ENCODE measurements at regions not wholly inside any gene's neighbourhood (a gene's known extent, or its start where the extent isn't known, plus 50 kb on each side); places are given as distances from the start of the nearest gene placed in this dataset.
A peak's percentile ranks its signal among the peaks of the same experiment; 100 is the strongest.

- TF ChIP-seq CEBPG (CRISPR knock-in tag; IDR thresholded peaks at IDR 0.05) (no peak; the same call in 1 of the 2 replicates), CEBPG (tag; conservative IDR thresholded peaks at IDR 0.05 in 1 of 2, IDR thresholded peaks at IDR 0.05 in 1 of 2) (0 out of 4 replicates have a peak, but pooled peaks of 1 of the 2 experiments have one; percentile 20), ZBTB17 (CRISPR knock-in tag; IDR thresholded peaks at IDR 0.05) (0 out of 2 replicates have a peak, but pooled peaks have one; percentile 8), CREB1 (IDR thresholded peaks at IDR 0.05) (no peak), CREB1 (CRISPR knock-in tag; IDR thresholded peaks at IDR 0.05) (0 out of 2 replicates have a peak, but pooled peaks have one; percentile 15), NFRKB (IDR thresholded peaks at IDR 0.05; ENCODE audit: low read depth) (peak; percentile 48; the same call in 1 of the 2 replicates), FOXP4 (CRISPR knock-in tag; IDR thresholded peaks at IDR 0.05; ENCODE audit: borderline replicate concordance) (no peak), NFE2 (IDR thresholded peaks at IDR 0.05; ENCODE audit: low read depth) (no peak), TAF7 (tag; IDR thresholded peaks at IDR 0.05) (0 out of 2 replicates have a peak, but pooled peaks have one; percentile 14)
Measured at GRCh38 chr6:43916924-43917877, 147.2 kb downstream of the VEGFA start (continued).

Measured in K562 (cell line).